HepG2 (cell line): ENCODE measurements at regions not wholly inside any gene's neighbourhood (a gene's known extent, or its start where the extent isn't known, plus 50 kb on each side); places are given as distances from the start of the nearest gene placed in this dataset.

Experiments
- ATF1 ChIP-seq: IDR thresholded peaks from 2 replicates; pipeline ENCODE4 v1.6.1; 2016; ENCODE audit warnings: mild to moderate bottlenecking, control low read depth
- CBX1 ChIP-seq: IDR thresholded peaks from one replicate; pipeline ENCODE4 v1.6.1; 2016; ENCODE audit warnings: antibody characterized with exemption, low read depth
- NPAS2 ChIP-seq: sonication (generic); formaldehyde crosslinking; IDR thresholded peaks from 2 replicates; pipeline ENCODE4 v1.8.0; 2022; ENCODE audit warnings: mild to moderate bottlenecking, missing genetic modification reagents, borderline replicate concordance
- PHF5A ChIP-seq: IDR thresholded peaks from one replicate; pipeline ENCODE4 v1.6.1; 2018; ENCODE audit warnings: low read depth, missing genetic modification reagents; ENCODE audit not compliant: unreplicated experiment
- RXRB ChIP-seq: IDR thresholded peaks from 2 replicates; pipeline ENCODE4 v1.6.1; 2016; ENCODE audit warnings: borderline replicate concordance, missing genetic modification reagents, missing compliant biosample characterization
- SMARCC2 ChIP-seq: fragments of 450-650 bp; IDR thresholded peaks from 2 replicates; pipeline ENCODE4 v1.6.1; 2017; ENCODE audit warnings: antibody characterized with exemption, mild to moderate bottlenecking
- TCF7 ChIP-seq: sonication (generic); IDR thresholded peaks from 2 replicates; pipeline ENCODE4 v1.6.1; 2016; ENCODE audit warnings: antibody characterized with exemption, low read depth
- THAP11 ChIP-seq: IDR thresholded peaks from 2 replicates; pipeline ENCODE4 v1.6.1; 2016; ENCODE audit warnings: missing biosample characterization, missing genetic modification reagents
- ZFY ChIP-seq: sonication (generic); formaldehyde crosslinking; IDR thresholded peaks from 2 replicates; pipeline ENCODE4 v1.4.0; 2020; ENCODE audit warnings: missing genetic modification reagents
- ZNF235 ChIP-seq: sonication (generic); formaldehyde crosslinking; IDR thresholded peaks from 2 replicates; pipeline ENCODE4 v1.8.1; 2023; ENCODE audit warnings: mild to moderate bottlenecking, missing genetic modification reagents, borderline replicate concordance
- ZNF350 ChIP-seq: sonication (generic); formaldehyde crosslinking; IDR thresholded peaks from 2 replicates; pipeline ENCODE4 v1.4.0; 2020; ENCODE audit warnings: mild to moderate bottlenecking, low read depth, missing genetic modification reagents, borderline replicate concordance
- ZNF598 ChIP-seq: sonication (generic); formaldehyde crosslinking; IDR thresholded peaks from 2 replicates; pipeline ENCODE4 v1.5.1; 2020; ENCODE audit warnings: mild to moderate bottlenecking, missing genetic modification reagents, borderline replicate concordance
- ZNF75D ChIP-seq: sonication (generic); formaldehyde crosslinking; IDR thresholded peaks from 2 replicates; pipeline ENCODE4 v1.8.1; 2023; ENCODE audit warnings: missing genetic modification reagents, mild to moderate bottlenecking, borderline replicate concordance
- TF ChIP-seq, protein P1 (sequence below): sonication (generic); formaldehyde crosslinking; IDR thresholded peaks from 2 replicates; pipeline ENCODE4 v1.9.0; 2021; ENCODE audit warnings: missing genetic modification reagents, borderline replicate concordance
- TF ChIP-seq, protein P2 (sequence below), 2 experiments: fragments of 450-650 bp in 1 of 2; sonication (generic) in 1 of 2; formaldehyde crosslinking in 1 of 2; IDR thresholded peaks; 2 replicates each; pipeline versions ENCODE4 v1.6.1 to v1.8.0; 2016 to 2022; ENCODE audit warnings: antibody characterized with exemption in 1 of 2, mild to moderate bottlenecking in 1 of 2, missing genetic modification reagents in 1 of 2
- TF ChIP-seq, protein P3 (sequence below): sonication (generic); formaldehyde crosslinking; IDR thresholded peaks from 2 replicates; pipeline ENCODE4 v1.8.0; 2022; ENCODE audit warnings: mild to moderate bottlenecking, missing genetic modification reagents

DNA sequence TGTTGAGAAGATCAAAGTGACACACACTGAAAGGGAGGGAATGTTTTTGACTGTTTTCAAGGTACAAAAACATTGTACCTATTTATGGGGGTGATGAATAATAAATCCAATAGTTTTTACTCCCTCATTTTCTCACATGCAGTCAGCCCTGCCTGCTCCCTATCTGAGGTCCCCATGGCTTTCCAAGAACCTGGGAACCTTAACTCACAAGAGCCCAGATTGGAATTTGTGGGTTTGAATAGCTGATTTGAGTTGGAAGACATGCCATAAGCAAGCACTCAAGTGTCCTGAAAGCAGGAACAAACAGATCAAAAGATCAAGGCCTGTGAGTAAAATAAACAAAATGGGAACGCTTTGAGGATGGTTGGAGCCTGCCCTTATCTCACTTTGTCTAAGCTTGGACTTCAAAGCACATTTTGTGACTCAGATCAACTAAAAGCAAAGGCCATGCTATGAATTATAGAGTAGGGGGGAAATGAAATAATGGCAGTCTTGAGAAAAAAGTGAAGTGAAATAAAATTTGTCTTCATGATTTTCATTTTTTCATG, 136.6 kb downstream of the LYPLAL1 start (continued):
- TF ChIP-seq, protein P1, sequence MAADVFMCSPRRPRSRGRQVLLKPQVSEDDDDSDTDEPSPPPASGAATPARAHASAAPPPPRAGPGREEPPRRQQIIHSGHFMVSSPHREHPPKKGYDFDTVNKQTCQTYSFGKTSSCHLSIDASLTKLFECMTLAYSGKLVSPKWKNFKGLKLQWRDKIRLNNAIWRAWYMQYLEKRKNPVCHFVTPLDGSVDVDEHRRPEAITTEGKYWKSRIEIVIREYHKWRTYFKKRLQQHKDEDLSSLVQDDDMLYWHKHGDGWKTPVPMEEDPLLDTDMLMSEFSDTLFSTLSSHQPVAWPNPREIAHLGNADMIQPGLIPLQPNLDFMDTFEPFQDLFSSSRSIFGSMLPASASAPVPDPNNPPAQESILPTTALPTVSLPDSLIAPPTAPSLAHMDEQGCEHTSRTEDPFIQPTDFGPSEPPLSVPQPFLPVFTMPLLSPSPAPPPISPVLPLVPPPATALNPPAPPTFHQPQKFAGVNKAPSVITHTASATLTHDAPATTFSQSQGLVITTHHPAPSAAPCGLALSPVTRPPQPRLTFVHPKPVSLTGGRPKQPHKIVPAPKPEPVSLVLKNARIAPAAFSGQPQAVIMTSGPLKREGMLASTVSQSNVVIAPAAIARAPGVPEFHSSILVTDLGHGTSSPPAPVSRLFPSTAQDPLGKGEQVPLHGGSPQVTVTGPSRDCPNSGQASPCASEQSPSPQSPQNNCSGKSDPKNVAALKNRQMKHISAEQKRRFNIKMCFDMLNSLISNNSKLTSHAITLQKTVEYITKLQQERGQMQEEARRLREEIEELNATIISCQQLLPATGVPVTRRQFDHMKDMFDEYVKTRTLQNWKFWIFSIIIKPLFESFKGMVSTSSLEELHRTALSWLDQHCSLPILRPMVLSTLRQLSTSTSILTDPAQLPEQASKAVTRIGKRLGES (CRISPR knock-in tag): no peak
- TF ChIP-seq ZNF75D (CRISPR knock-in tag): no peak
- TF ChIP-seq PHF5A (CRISPR knock-in tag): peak; percentile 16
- TF ChIP-seq ZNF598 (CRISPR knock-in tag): no peak
- no peak for TF ChIP-seq ZNF350 (CRISPR knock-in tag)
- no peak for TF ChIP-seq ZNF235 (CRISPR knock-in tag)
- TF ChIP-seq TCF7: peak; percentile 98
- TF ChIP-seq, protein P2, sequence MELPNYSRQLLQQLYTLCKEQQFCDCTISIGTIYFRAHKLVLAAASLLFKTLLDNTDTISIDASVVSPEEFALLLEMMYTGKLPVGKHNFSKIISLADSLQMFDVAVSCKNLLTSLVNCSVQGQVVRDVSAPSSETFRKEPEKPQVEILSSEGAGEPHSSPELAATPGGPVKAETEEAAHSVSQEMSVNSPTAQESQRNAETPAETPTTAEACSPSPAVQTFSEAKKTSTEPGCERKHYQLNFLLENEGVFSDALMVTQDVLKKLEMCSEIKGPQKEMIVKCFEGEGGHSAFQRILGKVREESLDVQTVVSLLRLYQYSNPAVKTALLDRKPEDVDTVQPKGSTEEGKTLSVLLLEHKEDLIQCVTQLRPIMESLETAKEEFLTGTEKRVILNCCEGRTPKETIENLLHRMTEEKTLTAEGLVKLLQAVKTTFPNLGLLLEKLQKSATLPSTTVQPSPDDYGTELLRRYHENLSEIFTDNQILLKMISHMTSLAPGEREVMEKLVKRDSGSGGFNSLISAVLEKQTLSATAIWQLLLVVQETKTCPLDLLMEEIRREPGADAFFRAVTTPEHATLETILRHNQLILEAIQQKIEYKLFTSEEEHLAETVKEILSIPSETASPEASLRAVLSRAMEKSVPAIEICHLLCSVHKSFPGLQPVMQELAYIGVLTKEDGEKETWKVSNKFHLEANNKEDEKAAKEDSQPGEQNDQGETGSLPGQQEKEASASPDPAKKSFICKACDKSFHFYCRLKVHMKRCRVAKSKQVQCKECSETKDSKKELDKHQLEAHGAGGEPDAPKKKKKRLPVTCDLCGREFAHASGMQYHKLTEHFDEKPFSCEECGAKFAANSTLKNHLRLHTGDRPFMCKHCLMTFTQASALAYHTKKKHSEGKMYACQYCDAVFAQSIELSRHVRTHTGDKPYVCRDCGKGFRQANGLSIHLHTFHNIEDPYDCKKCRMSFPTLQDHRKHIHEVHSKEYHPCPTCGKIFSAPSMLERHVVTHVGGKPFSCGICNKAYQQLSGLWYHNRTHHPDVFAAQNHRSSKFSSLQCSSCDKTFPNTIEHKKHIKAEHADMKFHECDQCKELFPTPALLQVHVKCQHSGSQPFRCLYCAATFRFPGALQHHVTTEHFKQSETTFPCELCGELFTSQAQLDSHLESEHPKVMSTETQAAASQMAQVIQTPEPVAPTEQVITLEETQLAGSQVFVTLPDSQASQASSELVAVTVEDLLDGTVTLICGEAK (IDR thresholded peaks at IDR 0.05): no peak
- TF ChIP-seq, protein P2 (CRISPR knock-in tag; IDR thresholded peaks at IDR 0.05): no peak; the same call in 1 of the 2 replicates
- no peak for TF ChIP-seq NPAS2 (CRISPR knock-in tag)
- no peak for TF ChIP-seq CBX1
- TF ChIP-seq ATF1 (CRISPR knock-in tag): 0 out of 2 replicates have a peak, but pooled peaks have one; percentile 35
- no peak for TF ChIP-seq ZFY (CRISPR knock-in tag)
- TF ChIP-seq RXRB: peak; percentile 87; the same call in 1 of the 2 replicates
- TF ChIP-seq THAP11: peak; percentile 35; the same call in 1 of the 2 replicates
- 0 out of 2 replicates have a peak, but pooled peaks have one; percentile 88 for TF ChIP-seq SMARCC2
- TF ChIP-seq, protein P3, sequence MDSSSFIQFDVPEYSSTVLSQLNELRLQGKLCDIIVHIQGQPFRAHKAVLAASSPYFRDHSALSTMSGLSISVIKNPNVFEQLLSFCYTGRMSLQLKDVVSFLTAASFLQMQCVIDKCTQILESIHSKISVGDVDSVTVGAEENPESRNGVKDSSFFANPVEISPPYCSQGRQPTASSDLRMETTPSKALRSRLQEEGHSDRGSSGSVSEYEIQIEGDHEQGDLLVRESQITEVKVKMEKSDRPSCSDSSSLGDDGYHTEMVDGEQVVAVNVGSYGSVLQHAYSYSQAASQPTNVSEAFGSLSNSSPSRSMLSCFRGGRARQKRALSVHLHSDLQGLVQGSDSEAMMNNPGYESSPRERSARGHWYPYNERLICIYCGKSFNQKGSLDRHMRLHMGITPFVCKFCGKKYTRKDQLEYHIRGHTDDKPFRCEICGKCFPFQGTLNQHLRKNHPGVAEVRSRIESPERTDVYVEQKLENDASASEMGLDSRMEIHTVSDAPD (CRISPR knock-in tag): no peak
